ENCODE measurements at regions not wholly inside any gene's neighbourhood (a gene's known extent, or its start where the extent isn't known, plus 50 kb on each side); places are given as distances from the start of the nearest gene placed in this dataset.

DNA sequence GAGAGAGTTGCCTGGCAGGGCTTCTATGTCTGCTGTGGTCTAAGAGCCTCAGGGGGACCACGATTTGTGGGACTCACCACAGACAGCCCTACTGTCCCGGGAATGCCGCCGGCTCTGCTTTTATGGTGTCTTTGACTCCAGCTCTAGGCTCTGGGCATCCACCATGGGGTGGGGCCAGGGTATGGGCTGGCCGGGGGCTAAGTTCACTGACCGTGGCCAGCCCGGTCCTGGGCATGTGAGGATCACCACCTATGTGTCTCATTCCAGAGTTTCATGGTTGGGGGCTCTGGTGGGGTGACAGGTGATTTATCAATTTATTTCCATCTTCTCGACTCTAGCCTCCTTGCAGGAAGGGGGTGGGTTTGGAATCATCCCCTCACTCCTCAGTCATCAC is 139.4 kb downstream of the GADD45G start:
- Histone ChIP-seq H3K27me3 (ENCODE audit: insufficient read depth, low read length) (peaks cover 6% of the 10 kb centered on the region; the same call in 1 of the 2 replicates), H3K79me2 (ENCODE audit: insufficient read depth, low read length) (no peaks in the 10 kb centered on the region), H3K9me2 (ENCODE audit: insufficient read depth) (no peaks in the 10 kb centered on the region), H2AFZ (ENCODE audit: low read depth, low read length, poor library complexity, severe bottlenecking) (no peak overlapping the region), H3K27ac (ENCODE audit: low read depth, low read length) (no peak overlapping the region), H3K9me3 (ENCODE audit: control insufficient read depth in 1 of 2, insufficient read depth in 1 of 2, low read depth in 1 of 2, low read length in 2 of 2) (no peaks in the 10 kb centered on the region), H3K4me2 (ENCODE audit: low read length) (no peak overlapping the region), H4K20me1 (ENCODE audit: insufficient read depth) (no peaks in the 10 kb centered on the region), H3K9ac (ENCODE audit: low read length) (no peak overlapping the region), H3K36me3 (ENCODE audit: control insufficient read depth in 1 of 2, insufficient read depth in 2 of 2, low read length in 2 of 2) (no peaks in the 10 kb centered on the region), H3K4me3 (replicated peaks in 1 of 2; ENCODE audit: low read depth in 1 of 2, low read length in 2 of 2) (no peak overlapping the region), H3K4me1 (ENCODE audit: control insufficient read depth in 1 of 2, insufficient read depth in 2 of 2, low read length in 2 of 2) (no peaks in the 10 kb centered on the region)
- no TSS peak for BruUV-seq (replicated peaks)
- DNase-seq (ENCODE audit: low read depth, low spot score) = no peak
- TF ChIP-seq ZFX (IDR thresholded peaks at IDR 0.05) (no peak), EZH2 (IDR thresholded peaks at IDR 0.05) (no peak), CEBPB (IDR thresholded peaks at IDR 0.05; ENCODE audit: low read depth) (no peak), EZH2phosphoT487 (IDR thresholded peaks at IDR 0.05; ENCODE audit: borderline replicate concordance) (no peak), RAD21 (IDR thresholded peaks at IDR 0.05; ENCODE audit: low read depth) (no peak), POLR2AphosphoS5 (IDR thresholded peaks at IDR 0.05; ENCODE audit: low read depth, low read length) (no peak), ATF3 (IDR thresholded peaks at IDR 0.05) (no peak), TCF7L2 (IDR thresholded peaks at IDR 0.05; ENCODE audit: borderline replicate concordance, extremely low read depth, insufficient read depth, insufficient read length) (no peak), JUND (IDR thresholded peaks at IDR 0.05) (no peak), SRF (IDR thresholded peaks at IDR 0.05; ENCODE audit: low read depth) (no peak), CBX3 (IDR thresholded peaks at IDR 0.05; ENCODE audit: low read depth) (no peak), SIN3A (IDR thresholded peaks at IDR 0.05; ENCODE audit: low read depth) (no peak), YY1 (IDR thresholded peaks at IDR 0.05; ENCODE audit: extremely low read depth, insufficient replicate concordance, low read depth, low read length) (no peak), EGR1 (IDR thresholded peaks at IDR 0.05; ENCODE audit: low read depth) (no peak), ZNF274 (IDR thresholded peaks at IDR 0.05; ENCODE audit: low read depth, low read length) (no peak), SP1 (IDR thresholded peaks at IDR 0.05; ENCODE audit: low read depth) (no peak), POLR2A (IDR thresholded peaks at IDR 0.05; ENCODE audit: borderline replicate concordance, extremely low read depth, insufficient read depth, insufficient read length) (no peak)
- TF ChIP-seq, protein P1, sequence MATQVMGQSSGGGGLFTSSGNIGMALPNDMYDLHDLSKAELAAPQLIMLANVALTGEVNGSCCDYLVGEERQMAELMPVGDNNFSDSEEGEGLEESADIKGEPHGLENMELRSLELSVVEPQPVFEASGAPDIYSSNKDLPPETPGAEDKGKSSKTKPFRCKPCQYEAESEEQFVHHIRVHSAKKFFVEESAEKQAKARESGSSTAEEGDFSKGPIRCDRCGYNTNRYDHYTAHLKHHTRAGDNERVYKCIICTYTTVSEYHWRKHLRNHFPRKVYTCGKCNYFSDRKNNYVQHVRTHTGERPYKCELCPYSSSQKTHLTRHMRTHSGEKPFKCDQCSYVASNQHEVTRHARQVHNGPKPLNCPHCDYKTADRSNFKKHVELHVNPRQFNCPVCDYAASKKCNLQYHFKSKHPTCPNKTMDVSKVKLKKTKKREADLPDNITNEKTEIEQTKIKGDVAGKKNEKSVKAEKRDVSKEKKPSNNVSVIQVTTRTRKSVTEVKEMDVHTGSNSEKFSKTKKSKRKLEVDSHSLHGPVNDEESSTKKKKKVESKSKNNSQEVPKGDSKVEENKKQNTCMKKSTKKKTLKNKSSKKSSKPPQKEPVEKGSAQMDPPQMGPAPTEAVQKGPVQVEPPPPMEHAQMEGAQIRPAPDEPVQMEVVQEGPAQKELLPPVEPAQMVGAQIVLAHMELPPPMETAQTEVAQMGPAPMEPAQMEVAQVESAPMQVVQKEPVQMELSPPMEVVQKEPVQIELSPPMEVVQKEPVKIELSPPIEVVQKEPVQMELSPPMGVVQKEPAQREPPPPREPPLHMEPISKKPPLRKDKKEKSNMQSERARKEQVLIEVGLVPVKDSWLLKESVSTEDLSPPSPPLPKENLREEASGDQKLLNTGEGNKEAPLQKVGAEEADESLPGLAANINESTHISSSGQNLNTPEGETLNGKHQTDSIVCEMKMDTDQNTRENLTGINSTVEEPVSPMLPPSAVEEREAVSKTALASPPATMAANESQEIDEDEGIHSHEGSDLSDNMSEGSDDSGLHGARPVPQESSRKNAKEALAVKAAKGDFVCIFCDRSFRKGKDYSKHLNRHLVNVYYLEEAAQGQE (IDR thresholded peaks at IDR 0.05; ENCODE audit: low read depth) = no peak
- POLR2A ChIA-PET = no interaction called here
- ATAC-seq = no peak
- intact Hi-C loops (cut with micrococcal nuclease) = no loop called here
- RAD21 ChIA-PET (ENCODE audit: low non-redundant PET in 1 of 2, low total read pairs in 2 of 2, uncharacterized antibody in 2 of 2, unreplicated experiment in 2 of 2) = no interaction called here
- CTCF ChIA-PET = no interaction called here
